Left kidney (tissue), 1 donor: ENCODE measurements at regions not wholly inside any gene's neighbourhood (a gene's known extent, or its start where the extent isn't known, plus 50 kb on each side); places are given as distances from the start of the nearest gene placed in this dataset.
"Not testable (repeated sequence)": the region's sequence is repeated elsewhere in the genome, so short reads cannot be mapped to it uniquely, and the experiment has no call there.

Experiments
- DNase-seq: peaks from one replicate; pipeline ENCODE4 v3.0.0-alpha.2; 2013

DNA sequence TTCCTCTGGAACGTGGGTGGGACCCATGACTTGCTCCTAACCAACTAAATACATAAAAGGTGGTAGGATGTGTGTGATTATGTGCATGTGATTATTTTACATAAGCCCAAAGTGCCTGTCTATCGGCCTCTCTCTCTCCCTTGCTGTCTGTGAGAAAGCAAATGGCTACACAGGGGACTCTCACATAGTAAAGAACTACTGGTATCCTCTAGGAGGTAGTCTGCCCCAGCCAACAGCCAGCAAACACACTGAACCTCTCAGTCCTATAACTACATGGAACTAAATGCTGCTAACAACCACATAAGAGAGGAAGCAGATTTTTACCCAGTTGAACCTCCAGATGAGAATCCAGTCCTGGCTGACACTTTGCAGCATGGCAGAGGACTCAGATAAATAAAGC is 1249.4 kb downstream of the ADGRL3 start:
- no peak for DNase-seq

DNA sequence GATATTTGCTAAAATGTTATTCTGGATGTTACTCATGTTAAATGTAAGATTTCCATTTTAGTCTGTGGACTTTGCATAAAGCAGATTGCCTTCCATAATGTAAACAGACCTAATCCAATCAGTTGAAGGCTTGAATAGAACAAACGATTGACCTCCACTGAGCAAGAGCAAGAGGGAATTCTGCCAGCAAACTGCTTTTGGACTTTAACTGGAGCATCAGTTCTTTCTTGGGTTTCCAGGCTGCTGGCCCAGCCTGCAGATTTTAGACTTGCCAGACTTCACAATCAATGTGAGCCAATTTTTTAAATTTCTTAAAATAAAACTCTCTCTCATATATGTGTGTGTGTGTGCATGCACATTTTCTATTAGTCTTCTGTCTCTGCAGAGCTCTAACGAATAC is 1248.8 kb downstream of the ADGRL3 start:
- DNase-seq: no peak

DNA sequence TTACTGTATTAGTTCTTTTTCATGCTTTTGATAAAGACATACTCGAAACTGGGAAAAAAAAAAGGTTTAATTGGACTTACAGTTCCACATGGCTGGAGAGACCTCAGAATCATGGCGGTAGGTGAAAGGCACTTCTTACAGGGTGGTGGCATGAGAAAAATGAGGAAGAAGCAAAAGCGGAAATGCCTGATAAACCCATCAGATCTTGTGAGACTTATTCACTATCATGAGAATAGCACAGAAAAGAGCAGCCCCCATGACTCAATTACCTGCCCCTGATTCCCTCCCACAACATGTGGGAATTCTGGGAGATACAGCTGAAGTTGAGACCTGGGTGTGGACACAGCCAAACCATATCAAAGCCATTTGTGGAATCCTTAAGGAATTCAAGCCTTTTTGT is 1238.9 kb downstream of the ADGRL3 start:
- no peak for DNase-seq

DNA sequence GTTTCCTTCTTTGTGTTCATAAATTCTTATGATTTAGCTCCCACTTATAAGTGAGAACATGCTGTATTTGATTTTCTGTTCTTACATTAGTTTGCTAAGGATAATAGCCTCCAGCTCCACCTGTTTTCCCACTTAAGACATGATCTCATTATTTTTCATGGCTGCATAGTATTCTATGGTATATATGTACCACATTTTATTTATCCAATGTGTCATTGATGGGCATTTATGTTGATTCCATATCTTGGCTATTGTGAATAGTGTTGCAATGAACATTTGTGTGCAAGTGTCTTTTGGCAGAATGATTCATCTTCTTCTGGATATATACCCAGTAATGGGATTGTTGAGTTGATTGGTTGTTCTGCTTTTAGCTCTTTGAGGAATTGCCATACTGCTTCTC is 1234.8 kb downstream of the ADGRL3 start:
- no peak for DNase-seq

DNA sequence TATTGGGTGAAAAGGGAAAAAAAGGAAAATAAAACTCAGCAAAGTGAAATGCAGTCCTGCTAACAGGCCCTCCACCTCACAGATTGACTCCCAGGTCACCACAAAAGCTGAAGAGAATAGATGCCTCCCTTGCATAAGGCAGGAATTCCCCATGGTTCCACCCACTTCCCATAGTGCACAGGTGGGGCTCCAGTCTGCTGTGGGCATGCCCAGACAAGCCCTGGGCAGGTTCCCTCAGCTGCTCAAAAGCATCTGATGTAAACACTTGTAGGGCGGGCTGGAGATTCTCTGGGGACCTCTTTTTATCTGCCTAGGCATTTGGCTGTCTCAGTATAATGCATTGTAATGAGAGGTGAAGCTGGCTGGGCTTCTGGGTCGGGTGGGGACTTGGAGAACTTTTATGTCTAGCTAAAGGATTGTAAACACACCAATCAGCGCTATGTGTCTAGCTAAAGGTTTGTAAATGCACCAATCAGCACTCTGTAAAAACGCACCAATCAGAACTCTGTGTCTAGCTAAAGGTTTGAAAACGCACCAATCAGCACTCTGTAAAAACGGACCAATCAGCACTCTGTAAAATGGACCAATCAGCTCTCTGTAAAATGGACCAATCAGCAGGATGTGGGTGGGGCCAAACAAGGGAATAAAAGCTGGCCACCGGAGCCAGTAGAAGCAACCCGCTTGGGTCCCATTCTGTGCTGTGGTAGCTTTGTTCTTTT is 1231.5 kb downstream of the ADGRL3 start:
- not testable (repeated sequence) for DNase-seq

DNA sequence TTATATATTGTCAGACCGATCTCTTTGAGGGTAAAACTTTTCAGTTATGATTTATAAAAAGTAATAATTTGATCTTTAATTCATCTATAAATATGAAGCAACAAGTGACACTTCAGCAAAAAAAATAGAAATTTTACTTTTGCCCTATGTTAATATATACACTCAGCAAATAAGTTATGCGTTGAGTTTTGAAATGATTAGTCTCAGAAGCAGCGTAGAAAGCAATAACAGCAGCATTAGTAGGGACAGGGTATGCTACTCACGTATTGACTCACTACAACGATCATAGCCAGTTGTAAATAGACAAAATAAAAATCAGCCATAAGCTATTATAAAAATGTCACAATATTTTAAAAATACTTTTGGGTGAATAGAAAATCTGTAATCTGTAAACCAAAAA is 1229.2 kb downstream of the ADGRL3 start:
- no peak for DNase-seq

DNA sequence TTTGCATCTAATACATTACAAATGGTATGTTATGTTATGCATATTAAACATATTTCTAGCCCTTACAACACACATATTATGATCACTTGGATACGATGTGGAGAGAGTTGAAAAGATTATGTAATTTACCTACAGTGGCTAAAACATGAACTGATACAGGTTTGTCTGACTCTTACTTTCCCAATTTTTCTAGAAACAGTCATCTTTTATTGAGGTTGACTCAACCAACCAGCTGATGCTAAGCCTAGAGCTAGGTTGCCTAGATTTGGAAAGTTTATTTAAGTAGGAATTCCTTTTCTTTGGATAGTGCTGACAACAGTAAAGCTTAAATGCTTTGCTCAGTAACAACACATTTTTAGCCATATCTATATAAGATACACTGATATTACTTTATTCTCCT is 1215.1 kb downstream of the ADGRL3 start:
- DNase-seq: no peak

DNA sequence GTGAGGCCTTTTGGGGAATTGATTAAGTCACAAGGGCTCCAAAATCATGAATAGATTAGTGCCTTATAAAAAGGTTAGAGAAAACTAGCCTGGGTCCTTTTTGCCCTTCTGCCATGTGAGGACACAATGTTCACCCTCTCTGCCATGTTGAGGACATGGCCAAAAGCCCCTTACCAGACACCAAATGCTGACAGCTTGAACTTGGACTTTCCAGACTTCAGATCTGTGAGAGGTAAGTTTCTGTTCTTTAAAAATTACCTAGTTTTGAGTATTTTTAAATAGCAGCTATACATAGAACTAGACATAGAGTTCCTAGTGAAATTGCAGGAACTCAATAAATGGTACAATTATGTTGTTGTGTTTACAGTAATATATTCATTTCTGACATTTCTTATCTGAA is 1214.4 kb downstream of the ADGRL3 start:
- DNase-seq: no peak

DNA sequence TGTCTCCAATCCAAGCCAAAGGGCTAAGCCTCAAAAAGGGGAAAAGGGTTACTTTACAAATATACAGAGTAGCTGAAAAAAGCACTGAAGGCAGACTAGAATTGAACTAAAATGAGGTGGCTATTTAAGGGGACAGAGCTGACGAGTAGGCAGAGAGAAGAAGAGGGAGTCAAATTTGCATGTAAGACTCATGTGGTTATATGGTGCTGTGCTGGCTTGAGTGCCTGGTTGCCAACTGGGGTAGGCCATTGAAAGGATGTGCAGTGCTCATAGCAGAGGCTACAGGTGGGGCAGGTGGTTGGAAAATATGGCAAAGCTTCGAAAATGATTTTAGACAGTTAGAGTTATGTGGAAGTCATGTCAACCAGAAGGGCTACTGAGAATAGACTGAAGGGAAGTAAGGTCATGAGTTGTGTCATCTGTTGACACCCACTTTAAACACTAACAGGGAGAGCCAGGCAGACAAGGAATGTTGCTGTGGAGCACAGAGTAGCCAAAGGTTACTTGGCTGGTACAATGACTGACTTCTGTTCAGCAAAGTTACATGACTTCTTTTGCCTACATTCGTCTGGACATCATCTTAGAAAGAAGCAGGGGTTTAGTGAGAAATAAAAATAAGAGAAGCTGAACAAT is 1210.4 kb downstream of the ADGRL3 start:
- no peak for DNase-seq

DNA sequence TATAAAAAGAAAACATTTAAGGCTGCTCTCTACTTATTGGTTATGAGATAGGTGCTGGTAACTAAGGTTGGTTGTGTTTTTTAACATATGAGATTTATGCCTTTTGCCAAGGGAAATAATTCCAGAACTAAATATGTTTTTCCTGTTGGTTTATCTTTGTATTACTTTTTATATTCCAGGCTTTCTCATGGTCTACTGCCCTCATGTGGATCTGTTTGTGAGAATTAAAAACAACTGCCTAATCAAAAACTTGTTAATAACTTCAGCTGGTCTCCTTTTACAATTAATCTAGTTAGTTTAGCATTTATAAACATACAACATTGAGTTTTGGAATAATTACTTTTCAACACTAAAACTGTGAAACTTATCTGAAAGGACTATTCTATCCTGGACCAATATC is 1208.3 kb downstream of the ADGRL3 start:
- DNase-seq: no peak

DNA sequence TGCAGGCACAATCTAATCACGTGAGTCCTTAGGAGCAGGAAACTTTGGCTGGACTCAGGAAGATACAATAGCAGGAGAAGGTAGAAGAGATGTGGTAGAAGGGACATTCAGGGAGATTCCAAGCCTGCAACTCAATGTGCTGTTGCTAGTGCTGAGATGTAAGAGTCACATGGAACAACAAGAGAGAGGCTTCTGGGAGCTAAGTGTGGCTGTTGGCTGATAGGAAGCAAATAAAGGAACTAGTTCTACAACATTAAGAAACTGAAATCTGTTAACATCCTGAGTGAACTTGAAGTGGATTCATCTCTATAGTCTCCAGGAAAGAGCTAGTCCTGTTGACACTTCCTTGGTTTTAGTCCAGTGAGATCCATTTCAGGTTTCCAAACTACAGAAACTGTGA is 1207.4 kb downstream of the ADGRL3 start:
- no peak for DNase-seq

DNA sequence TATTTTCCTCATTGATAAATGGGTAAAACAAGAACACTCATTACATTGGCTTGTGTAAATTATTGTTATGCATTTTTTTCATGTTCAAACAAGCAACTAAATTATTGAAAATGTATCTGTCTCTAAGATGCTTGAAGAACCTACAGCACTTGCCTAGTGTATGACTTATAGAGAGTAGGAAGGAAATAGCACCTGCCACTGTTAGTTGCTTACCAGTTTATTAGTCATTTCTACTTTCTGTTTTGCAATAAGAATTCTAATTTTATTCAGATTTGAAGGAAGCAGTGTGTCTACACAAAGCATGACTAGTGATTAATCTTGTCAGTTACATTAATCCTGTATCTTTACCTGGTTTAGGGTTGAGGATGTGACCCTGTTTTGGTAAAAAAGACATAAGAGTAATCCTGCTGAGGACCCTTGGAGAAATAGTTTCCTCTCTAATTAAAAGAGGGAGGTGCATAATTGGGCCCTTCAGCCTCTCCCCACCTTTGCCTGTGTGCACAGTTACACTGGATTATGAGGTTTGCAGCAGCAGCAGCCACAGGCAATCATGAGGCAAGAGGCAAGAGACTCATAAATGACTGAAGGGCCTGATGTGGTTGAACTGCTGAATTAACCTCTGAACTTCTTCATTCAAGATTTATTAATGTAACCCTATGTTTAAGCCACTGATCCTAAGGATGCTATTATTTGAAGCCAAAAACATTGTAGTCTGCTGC is 1202.1 kb downstream of the ADGRL3 start:
- DNase-seq: no peak

DNA sequence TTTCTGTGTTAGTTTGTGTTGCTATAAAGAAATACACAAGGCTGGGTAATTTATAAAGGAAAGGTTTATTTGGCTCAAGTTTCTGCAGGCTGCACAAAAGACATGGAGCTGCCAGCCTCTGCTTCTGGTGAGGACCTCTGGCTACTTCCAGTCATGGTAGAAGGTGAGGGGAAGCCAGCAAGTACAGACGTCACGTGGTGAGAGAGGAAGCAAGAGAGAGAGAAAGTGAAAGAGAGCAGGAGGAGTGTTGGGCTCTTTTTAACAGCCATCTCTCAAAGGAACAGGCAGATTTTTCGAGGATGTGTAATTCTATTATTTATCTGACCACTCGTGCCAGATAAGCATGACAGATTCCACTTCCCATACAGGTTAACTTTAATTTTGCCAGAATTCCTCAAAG is 1199.1 kb downstream of the ADGRL3 start:
- no peak for DNase-seq

DNA sequence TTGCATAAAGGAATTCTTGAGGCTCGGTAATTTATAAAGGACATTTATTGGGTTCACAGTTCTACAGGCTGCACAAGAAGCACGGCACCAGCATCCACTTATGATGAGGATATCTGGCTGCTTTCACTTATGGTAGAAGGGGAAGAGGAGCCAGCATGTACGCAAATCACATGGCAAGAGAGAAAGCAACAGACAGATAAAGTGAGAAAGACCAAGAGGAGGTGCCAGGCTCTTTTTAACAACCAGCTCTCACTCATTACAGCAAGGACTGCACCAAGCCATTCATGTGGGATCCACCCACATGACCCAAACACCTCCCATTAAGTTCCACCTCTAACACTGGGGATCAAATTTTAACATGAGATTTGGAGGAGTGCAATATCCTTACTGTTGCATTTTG is 1198.2 kb downstream of the ADGRL3 start:
- no peak for DNase-seq

DNA sequence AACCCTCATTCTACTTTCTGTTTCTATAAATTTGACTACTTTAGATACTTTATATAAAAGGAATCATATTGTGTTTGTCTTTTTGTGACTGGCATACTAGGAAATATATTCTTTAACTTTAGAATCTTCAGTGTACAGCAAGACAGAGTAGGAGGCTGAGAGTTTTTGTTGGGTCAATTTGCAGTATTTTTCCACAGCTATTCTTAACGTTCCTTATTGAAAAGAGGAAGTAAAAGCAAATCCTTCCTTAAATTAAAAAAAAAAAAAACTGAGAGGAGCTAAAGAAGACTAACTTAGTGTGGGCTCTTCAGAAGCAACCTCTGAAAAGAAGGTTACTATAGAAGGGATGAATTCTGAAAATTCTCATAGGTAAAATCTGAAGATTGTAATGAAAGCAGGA is 1194.6 kb downstream of the ADGRL3 start:
- DNase-seq: no peak

DNA sequence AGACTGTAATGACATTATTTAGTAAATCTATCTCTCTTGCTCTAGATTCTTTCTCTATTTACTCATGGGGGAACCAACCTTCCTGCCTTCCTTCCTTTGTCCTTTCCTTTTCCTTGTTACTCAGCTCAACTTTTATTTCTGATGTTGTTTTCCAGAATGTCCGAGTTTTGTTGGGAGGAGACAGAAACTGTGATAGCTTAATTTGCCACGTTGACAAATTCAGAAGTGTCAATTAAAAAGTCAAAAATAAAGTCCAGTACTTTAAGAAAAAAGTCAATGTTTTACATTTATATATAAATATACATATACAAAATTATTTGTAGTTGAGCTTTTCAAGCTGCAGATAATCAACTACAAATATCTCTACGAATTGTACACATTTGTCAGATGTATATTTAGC is 1187.7 kb downstream of the ADGRL3 start:
- no peak for DNase-seq

DNA sequence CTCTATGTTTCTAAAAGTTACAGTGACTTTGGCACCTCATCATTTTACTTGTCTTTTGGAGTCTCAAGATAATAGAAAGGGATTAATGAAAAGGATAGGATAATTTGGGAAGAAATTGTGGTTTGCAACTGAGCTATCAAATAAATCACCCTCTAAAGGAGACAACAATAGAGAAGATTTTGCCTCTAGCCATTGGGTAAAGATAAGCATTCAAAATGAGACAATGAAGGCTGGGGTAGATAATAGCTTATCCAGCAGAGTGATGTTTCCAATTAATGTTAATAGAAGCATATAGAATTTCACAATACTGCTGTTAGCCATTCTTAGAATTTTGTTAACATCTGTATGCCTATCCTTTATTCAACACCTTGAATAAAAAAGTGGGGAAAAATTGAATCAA is 1177.6 kb downstream of the ADGRL3 start:
- no peak for DNase-seq

DNA sequence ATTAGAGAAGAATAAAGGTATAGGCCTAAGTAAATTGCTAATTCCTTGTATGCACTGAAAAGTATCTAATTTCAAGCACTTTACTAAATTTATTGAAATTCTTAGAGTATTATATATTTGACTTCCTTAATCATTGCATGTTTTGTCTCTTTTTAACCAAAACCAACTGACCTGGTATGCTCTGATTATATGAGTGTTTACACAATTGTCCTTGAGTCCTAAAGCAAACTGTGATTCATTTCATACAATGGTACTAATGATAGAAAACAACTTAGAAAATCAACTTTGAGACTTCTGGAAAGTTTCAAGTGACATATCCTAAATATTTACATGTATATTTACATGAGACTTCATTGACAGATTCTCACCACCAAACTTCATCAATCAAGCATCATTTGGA is 1177.1 kb downstream of the ADGRL3 start:
- no peak for DNase-seq

DNA sequence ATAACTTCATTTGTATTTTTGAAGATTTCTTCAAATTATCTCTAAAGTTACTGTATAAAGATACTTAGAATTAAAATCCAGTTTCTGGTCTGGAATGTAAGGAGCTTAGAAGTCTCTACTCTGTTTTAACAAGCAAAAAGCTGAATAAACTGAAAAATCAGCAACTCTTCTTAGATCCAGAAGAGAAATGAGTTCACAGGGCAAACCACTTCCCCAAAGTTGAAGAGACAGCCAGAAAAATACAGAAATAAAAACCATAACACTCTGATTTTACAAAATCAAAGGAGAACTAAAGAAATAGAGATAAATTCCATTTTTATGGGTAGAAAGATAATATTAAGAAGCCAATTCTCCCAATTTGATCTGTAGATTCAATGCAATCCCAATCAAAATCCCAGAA is 1166.8 kb downstream of the ADGRL3 start:
- no peak for DNase-seq

DNA sequence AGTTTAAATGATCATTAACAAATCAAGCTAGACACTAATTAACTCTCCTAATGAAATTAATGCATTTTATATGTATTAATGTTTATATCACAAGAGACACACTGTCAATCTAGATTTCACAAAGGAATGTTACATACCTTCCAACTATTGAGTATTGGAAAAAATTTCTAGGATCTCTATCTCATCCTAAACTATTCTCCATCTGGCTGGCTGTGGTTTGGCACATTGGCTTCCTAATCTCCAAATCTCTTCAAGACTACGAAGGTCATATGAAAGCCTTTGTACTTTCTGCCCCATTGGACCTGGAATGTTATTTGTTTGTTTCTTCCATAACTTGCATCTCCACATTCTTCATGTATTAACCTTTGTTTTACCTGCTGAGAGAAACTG is 1160.0 kb downstream of the ADGRL3 start:
- DNase-seq: no peak

DNA sequence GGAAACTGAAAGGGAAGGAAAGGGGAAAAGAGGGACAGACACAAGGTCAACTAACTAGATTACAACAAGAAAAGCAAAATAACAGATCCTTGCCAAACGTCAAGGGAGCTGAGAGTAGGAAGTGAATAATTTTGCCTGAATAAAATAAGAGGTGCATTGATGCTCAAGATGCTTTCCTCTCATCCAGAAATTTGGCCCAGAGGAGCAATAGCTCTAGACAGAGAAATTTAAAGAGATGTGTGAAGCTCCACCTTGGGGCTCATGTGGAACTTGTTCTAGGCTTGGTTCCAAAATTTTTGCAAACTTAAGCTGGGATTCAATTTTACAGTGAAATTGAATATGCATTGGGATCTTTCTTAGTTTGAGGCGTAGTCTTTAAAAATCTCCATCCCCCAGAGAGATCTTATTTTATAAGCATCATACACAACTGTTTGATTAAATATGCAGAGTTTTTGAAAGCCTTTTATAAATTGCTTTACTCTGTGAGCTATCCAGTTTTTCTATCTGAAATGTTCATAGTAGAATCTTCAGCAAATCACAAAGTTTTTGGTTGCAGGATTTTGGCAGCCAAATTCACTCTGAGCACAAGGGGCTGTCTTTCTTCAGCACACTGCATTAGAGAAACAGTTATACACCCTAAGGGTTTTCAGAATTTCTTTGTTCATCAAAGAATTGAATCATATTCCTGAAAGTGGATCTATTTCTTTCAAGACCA is 1159.5 kb downstream of the ADGRL3 start:
- DNase-seq: no peak

DNA sequence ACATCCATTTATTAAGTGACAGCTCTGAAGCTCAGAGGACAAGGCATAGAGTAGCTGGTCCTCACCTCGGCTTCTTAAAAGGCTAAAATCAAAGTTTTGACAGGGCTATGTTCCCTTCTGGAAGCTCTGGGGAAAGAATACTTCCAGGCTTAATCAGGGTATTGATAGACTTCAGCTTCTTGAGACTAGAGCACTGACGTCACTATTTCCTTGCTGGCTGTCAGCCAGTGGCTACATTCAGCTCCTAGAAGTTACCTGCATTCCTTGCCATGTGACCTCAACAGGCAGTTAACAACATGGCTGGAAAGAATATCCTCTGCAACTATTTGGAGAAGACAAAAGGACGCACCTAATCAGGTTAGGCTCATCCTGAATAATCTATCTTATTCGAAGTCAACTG is 1144.8 kb downstream of the ADGRL3 start:
- no peak for DNase-seq

DNA sequence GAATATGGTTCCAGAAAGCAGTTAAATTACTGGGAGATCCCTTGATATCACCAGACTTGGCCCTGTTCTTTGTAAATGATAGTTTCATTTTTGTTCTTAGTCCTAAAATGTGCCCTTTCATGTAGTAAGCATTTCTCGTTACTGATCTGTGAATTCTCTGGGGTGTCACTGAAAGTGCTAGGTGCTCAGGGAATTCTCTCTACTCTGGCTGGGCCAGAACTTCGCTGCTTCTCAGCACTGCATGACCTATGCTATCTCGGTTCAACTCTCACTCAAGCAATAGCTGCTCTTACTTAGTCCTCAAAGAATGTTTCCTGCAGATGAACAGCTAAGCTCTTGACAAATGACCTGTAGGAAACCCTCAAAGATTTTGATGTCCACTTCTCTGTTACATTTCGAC is 1144.3 kb downstream of the ADGRL3 start:
- no peak for DNase-seq
